HUES48 (cell line): ENCODE measurements at regions not wholly inside any gene's neighbourhood (a gene's known extent, or its start where the extent isn't known, plus 50 kb on each side); places are given as distances from the start of the nearest gene placed in this dataset.
"Not testable (repeated sequence)": the region's sequence is repeated elsewhere in the genome, so short reads cannot be mapped to it uniquely, and the experiment has no call there.

Experiments used
- H3K27ac ChIP-seq: one replicate; pipeline ENCODE4 v1.7.0; 2013; ENCODE audit warnings: low read depth, low read length, inconsistent platforms
- H3K27me3 ChIP-seq: 2 replicates; pipeline ENCODE4 v1.6.1; 2013; ENCODE audit warnings: mild to moderate bottlenecking, low read length; ENCODE audit not compliant: control insufficient read depth, insufficient read depth
- H3K36me3 ChIP-seq: 2 replicates; pipeline ENCODE4 v1.6.1; 2013; ENCODE audit warnings: low read length; ENCODE audit not compliant: control insufficient read depth, insufficient read depth
- H3K4me1 ChIP-seq: 2 replicates; pipeline ENCODE4 v1.6.1; 2013; ENCODE audit warnings: mild to moderate bottlenecking, low read length; ENCODE audit not compliant: control insufficient read depth, insufficient read depth
- H3K4me3 ChIP-seq: 2 replicates; pipeline ENCODE4 v1.5.1; 2013; ENCODE audit warnings: mild to moderate bottlenecking, low read depth, low read length
- H3K9ac ChIP-seq: 2 replicates; pipeline ENCODE4 v1.6.1; 2013; ENCODE audit warnings: mild to moderate bottlenecking, low read depth, low read length, moderate library complexity
- H3K9me3 ChIP-seq: 2 replicates; pipeline ENCODE4 v1.6.1; 2013; ENCODE audit warnings: low read length; ENCODE audit not compliant: control insufficient read depth, insufficient read depth

GRCh38 chr4:100006161-100006560 is 56.1 kb upstream of the H2AZ1 start:
- not testable (repeated sequence) for H3K9me3 ChIP-seq, H3K27me3 ChIP-seq, H3K36me3 ChIP-seq, H3K4me3 ChIP-seq, H3K9ac ChIP-seq, H3K4me1 ChIP-seq, H3K27ac ChIP-seq
